ENCODE measurements at regions not wholly inside any gene's neighbourhood (a gene's known extent, or its start where the extent isn't known, plus 50 kb on each side); places are given as distances from the start of the nearest gene placed in this dataset.

- no peak overlapping the region for H3K4me2 ChIP-seq (replicated peaks; ENCODE audit: extremely low read depth, low read length, poor library complexity, severe bottlenecking)
- H3K27me3 ChIP-seq (ENCODE audit: control insufficient read depth in 2 of 2, insufficient read depth in 2 of 2, low read length in 2 of 2), result no peaks in the 10 kb centered on the region
- TF ChIP-seq, protein P1, sequence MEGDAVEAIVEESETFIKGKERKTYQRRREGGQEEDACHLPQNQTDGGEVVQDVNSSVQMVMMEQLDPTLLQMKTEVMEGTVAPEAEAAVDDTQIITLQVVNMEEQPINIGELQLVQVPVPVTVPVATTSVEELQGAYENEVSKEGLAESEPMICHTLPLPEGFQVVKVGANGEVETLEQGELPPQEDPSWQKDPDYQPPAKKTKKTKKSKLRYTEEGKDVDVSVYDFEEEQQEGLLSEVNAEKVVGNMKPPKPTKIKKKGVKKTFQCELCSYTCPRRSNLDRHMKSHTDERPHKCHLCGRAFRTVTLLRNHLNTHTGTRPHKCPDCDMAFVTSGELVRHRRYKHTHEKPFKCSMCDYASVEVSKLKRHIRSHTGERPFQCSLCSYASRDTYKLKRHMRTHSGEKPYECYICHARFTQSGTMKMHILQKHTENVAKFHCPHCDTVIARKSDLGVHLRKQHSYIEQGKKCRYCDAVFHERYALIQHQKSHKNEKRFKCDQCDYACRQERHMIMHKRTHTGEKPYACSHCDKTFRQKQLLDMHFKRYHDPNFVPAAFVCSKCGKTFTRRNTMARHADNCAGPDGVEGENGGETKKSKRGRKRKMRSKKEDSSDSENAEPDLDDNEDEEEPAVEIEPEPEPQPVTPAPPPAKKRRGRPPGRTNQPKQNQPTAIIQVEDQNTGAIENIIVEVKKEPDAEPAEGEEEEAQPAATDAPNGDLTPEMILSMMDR (IDR thresholded peaks at IDR 0.05), result no peak
- intact Hi-C loops (cut with micrococcal nuclease), result no loop called here
- Mint-ChIP-seq H3K27me3 (ENCODE audit: low read depth in 3 of 3) (peaks cover 0 to 3% (median 2%) of the 10 kb centered on the region in 3 donors), H3K9me3 (peaks cover 0 to 2% (median 0%) of the 10 kb centered on the region in 7 donors), H3K36me3 (no peaks in the 10 kb centered on the region), H3K4me1 (no peaks in the 10 kb centered on the region), H3K27ac (no peak overlapping the region), H3K4me3 (no peak overlapping the region)
- WGBS (ENCODE audit: insufficient coverage), result no CpG with 5 or more reads among the region's 1 CpG
- no peak overlapping the region for H3K27ac ChIP-seq (ENCODE audit: low read depth in 1 of 2, low read length in 2 of 2)
- H3K9ac ChIP-seq (ENCODE audit: insufficient read depth, low read length, poor library complexity, severe bottlenecking), result no peak overlapping the region
- H3K4me3 ChIP-seq (replicated peaks in 1 of 3; ENCODE audit: low read depth in 2 of 3, low read length in 3 of 3), result no peak overlapping the region
- no peaks in the 10 kb centered on the region for H3K4me1 ChIP-seq (ENCODE audit: control insufficient read depth in 1 of 2, insufficient read depth in 2 of 2, low read length in 2 of 2)
- H3K9me3 ChIP-seq (replicated peaks in 1 of 2; ENCODE audit: control insufficient read depth in 1 of 2, insufficient read depth in 1 of 2, low read length in 2 of 2), result peaks cover 0 to 3% of the 10 kb centered on the region in 2 donors
- no peak overlapping the region for H2AFZ ChIP-seq (ENCODE audit: insufficient read depth, low read depth, low read length, poor library complexity, severe bottlenecking)
- no peaks in the 10 kb centered on the region for H3K79me2 ChIP-seq (ENCODE audit: insufficient read depth, low read length)
- H3K36me3 ChIP-seq (replicated peaks in 1 of 2; ENCODE audit: control insufficient read depth in 1 of 2, insufficient read depth in 2 of 2, low read length in 2 of 2), result no peaks in the 10 kb centered on the region
- no peak for DNase-seq
- H4K20me1 ChIP-seq (ENCODE audit: insufficient read depth, low read length), result no peaks in the 10 kb centered on the region
These were observed 198.7 kb upstream of the CMC1 start for GRCh38 chr3:28042707-28043106.

- no peak for DNase-seq
- Histone ChIP-seq H3K36me3 (replicated peaks in 1 of 2; ENCODE audit: control insufficient read depth in 1 of 2, insufficient read depth in 2 of 2, low read length in 2 of 2) (no peaks in the 10 kb centered on the region), H3K9ac (ENCODE audit: insufficient read depth, low read length, poor library complexity, severe bottlenecking) (no peak overlapping the region), H3K79me2 (ENCODE audit: insufficient read depth, low read length) (no peaks in the 10 kb centered on the region), H3K4me2 (replicated peaks; ENCODE audit: extremely low read depth, low read length, poor library complexity, severe bottlenecking) (no peak overlapping the region), H3K4me1 (ENCODE audit: control insufficient read depth in 1 of 2, insufficient read depth in 2 of 2, low read length in 2 of 2) (no peaks in the 10 kb centered on the region), H4K20me1 (ENCODE audit: insufficient read depth, low read length) (no peaks in the 10 kb centered on the region), H3K9me3 (replicated peaks in 1 of 2; ENCODE audit: control insufficient read depth in 1 of 2, insufficient read depth in 1 of 2, low read length in 2 of 2) (no peaks in the 10 kb centered on the region), H2AFZ (ENCODE audit: insufficient read depth, low read depth, low read length, poor library complexity, severe bottlenecking) (no peak overlapping the region), H3K4me3 (replicated peaks in 1 of 3; ENCODE audit: low read depth in 2 of 3, low read length in 3 of 3) (no peak overlapping the region), H3K27ac (ENCODE audit: low read depth in 1 of 2, low read length in 2 of 2) (no peak overlapping the region), H3K27me3 (ENCODE audit: control insufficient read depth in 2 of 2, insufficient read depth in 2 of 2, low read length in 2 of 2) (no peaks in the 10 kb centered on the region)
- Mint-ChIP-seq H3K27me3 (ENCODE audit: low read depth in 3 of 3) (peaks cover 0 to 4% (median 2%) of the 10 kb centered on the region in 3 donors), H3K27ac (no peak overlapping the region), H3K9me3 (peaks cover 0 to 4% (median 0%) of the 10 kb centered on the region in 7 donors), H3K36me3 (no peaks in the 10 kb centered on the region), H3K4me1 (no peaks in the 10 kb centered on the region), H3K4me3 (no peak overlapping the region)
- intact Hi-C loops (cut with micrococcal nuclease), result no loop called here
- TF ChIP-seq, protein P1 (IDR thresholded peaks at IDR 0.05), result no peak
- whole genome bisulfite sequencing (ENCODE audit: insufficient coverage), result no CpG with 5 or more reads among the region's 3 CpGs
These were observed 191.3 kb upstream of the CMC1 start for GRCh38 chr3:28050120-28050519.
